LNCAP (cell line): ENCODE measurements at regions not wholly inside any gene's neighbourhood (a gene's known extent, or its start where the extent isn't known, plus 50 kb on each side); places are given as distances from the start of the nearest gene placed in this dataset.

Experiments
- CTCF ChIP-seq: fragments of 450-650 bp; IDR thresholded peaks from 2 replicates; pipeline ENCODE4 v1.5.1; 2017; ENCODE audit warnings: mild to moderate bottlenecking

DNA sequence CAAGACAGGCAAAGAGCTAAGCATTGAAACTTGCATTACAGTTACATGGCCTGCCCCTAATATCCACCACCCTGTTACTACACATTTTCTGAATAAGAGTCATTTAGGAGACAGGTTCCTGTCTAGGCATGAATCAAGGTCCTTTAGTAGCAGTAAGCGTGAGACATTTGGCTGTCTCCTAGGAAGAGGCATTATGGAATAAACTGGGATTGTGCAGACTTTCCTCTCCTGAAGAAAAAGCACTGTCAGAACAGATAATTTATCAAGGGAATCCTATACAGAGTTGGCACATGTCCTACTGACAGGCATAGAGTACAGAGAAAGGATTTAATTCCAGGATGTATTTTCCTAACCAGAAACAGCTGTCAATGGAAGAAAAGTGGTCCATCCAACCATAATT lies 111.9 kb downstream of the INHBA start:
- no peak for TF ChIP-seq CTCF

DNA sequence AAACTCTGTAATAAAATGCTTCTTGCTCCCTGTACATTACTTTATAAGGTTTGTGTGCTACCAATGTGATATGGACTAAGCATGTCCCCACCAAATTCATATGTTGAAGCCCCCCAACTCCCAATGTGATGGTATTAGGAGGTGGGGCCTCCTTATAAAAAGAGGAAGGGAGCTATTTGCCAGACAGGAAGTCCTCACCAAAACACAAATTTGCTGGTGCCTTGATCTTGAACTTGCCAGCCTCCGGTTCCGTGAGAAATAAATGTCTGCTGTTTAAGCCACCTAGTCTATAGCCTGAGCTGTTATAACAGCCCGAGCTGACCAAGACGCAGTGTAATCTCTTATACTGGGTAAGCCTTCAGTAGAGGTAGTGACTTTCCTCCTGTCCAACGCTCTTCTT lies 114.5 kb downstream of the INHBA start:
- TF ChIP-seq CTCF = no peak

- no peak for TF ChIP-seq CTCF
Observed at GRCh38 chr7:41586931-41587640, 115.8 kb downstream of the INHBA start.

DNA sequence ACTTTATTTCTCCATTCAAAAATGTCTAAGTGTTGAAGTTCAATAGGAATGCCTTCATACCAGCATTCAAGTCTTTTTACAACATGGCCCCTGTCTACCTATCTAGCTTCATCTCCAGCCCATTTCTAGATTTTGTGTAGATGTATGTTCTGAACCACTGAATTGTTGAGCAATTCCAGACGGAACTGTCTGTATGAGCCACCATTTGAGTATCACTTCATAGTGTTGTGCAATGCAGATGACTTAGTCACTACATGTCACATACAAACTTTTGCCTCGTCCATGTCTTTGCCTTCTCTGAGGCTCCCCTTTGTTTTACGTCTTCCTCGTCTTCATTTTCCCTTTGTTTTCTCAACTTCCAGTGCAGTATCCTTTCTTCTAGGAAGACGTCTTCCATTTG lies 118.1 kb downstream of the INHBA start:
- no peak for TF ChIP-seq CTCF

GRCh38 chr7:41582116-41582515 lies 120.8 kb downstream of the INHBA start:
- TF ChIP-seq CTCF = no peak

- no peak for TF ChIP-seq CTCF
Observed at GRCh38 chr7:41581041-41581440, 121.8 kb downstream of the INHBA start.

DNA sequence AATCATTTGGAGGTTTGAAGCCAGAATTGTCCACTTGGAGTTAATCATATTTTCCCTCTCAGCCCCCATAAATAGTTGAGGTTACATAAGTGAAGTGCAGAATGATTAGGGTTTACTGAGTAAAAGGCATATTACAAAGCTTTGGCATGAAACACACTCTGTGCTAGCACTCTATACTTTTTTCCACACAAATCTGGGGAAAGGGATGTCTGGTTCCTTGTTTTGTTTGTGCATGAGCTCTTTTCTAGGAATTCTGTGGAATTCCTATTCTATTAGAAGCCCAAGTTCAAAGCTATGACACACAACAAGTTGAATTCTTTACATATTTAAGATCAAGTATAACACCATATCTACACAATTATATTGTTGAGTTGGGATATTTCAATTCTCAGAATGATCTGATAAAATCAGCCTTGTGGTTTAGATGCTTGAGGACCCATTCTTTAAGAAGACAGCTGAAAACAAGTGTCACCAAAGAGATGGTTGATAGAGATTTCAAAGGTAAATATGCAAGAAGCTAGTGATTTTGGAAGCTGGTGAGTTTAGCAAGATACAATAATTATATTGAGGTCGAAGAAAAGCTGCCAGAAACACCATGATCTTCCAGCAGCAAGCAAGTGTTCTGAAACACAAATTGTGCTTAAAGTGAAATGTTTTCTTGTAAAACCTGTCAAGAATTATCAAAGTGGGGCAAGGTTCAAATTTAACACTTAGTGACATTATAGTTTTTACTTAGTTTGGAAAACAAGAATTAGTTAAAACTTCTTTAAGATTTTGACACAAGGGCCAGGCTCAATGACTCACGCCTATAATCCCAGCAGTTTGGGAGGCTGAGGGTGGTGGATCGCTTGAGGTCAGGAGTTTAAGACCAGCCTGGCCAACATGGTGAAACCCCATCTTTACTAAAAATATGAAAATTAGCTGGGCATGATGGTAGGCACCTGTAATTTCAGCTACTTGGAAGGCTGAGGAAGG lies 122.6 kb downstream of the INHBA start:
- no peak for TF ChIP-seq CTCF
